SIG-M5 (cell line): ENCODE measurements at regions not wholly inside any gene's neighbourhood (a gene's known extent, or its start where the extent isn't known, plus 50 kb on each side); places are given as distances from the start of the nearest gene placed in this dataset.

Source experiments
- DNase-seq: peaks from one replicate; lab custom pipeline; 2025; lab: John Stamatoyannopoulos, UW

DNA sequence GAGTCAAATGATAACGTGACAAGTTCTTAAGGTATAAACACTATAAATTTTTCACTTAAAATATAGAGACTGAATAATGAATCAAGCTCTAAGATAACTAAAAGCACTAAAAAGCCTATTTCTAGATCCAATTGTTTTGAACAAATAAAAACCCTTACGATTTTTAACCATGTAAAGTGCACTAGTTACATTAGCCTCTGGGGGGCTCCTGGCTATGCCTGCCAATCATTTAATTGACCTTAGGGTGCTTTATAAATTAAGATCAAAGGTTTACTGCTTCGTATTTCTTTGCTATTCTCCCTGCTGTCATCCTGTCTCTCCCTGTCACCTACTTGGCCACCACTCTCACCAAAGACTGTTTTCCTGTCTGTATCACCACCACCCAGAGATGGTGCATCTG is 133.4 kb downstream of the ESM1 start:
- no peak for DNase-seq

DNA sequence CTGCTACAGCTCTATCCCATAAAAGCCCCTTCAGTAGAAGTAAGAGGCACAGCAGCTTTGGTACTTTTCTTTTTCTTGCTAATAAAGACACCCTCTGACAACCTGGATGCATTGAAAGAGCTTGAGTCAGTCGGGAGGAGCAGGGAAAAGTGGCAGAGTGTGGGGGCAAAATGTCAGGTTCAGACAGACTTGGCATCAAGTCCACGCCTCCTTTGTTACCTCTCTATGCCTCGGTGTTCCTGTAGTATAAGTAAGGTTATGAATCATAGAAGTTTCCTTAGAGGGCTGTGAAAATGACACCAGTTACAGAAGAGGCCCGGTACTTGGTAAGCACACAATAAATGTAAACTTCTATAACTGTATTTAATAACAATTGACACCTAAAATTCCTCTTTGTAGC is 133.9 kb downstream of the ESM1 start:
- DNase-seq, result no peak

DNA sequence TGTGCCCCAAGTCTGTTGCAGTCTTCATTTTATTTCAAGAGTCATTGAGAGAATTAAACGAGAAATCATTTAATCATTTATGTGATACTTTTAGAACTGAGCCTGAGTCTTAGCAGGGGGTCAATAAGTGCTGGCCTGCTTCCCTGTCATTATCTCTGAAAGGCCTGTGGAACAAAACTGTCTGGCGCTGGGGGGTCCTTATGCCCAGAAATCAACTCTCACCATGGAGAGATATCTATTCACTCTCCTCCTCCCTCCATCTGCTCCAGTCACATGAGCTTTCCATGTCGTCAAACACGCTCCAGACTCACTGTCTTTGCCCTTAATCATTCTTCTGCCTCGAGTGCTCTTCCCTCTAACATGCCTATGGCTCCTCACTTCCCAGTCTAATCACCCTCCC is 136.8 kb downstream of the ESM1 start:
- no peak for DNase-seq

DNA sequence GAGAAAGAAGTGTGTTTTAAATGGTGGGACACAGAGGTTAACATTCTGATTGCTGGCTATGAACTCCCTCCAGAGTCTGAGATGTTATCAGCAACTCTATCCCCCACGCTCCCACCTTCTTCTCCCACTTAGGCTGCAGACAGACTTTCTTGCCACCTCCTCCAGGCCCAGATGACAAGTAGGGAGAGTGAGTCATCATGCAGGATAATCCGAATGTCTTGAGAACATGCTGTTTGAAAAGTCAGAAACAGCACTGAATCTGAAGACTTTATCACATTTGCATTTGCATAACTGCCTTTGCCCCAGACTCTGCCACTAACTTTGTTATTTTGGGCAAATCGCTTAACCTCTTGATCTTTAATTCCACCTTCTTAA is 139.8 kb downstream of the ESM1 start:
- DNase-seq, result no peak

DNA sequence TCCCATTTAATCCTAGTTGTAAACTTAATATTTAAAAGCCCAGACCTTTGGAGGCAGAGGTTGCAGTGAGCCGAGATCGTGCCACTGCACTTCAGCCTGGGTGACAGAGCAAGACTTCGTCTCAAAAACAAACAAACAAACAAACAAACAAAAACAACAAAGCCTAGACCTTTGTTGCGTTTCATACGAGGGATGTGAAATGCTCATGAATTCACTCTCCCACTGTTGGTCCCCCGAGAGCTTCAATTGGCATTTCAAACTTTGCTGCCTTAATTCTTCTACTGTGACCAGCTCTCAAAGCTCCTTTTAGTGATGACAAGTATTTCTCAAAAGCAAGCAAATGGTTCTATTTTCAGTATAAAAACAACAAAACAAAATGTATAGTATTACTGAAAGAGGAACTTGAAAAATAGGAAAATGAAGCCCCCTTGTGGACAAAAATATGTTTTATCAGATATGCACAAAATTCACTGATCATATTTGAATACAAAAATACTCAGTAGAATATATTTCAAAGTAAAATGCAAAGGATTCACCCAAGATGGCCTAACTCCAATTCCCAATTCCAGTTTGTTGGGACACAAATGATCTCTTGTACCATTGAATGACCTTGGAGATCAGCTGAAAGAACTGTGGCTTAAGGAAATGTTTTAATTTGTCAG is 140.4 kb downstream of the ESM1 start:
- no peak for DNase-seq

DNA sequence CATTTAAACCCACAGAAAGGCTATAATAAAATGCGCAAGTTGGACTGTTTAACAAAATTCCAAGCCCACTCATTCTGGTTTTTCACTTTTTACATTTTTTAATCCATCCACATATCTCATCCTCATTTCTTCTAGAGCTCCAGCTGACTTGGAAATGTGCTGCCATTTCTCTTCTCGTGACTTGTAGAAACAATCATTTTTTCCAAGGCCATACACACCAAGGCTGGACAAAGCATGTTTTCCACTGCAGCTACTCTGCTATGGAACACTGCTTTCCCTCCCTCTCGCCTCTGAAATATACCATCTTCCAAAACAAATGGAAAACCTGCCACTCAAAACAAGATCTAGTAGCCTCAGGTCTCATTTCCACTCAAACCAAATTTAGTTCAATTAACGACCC is 141.1 kb downstream of the ESM1 start:
- no peak for DNase-seq

DNA sequence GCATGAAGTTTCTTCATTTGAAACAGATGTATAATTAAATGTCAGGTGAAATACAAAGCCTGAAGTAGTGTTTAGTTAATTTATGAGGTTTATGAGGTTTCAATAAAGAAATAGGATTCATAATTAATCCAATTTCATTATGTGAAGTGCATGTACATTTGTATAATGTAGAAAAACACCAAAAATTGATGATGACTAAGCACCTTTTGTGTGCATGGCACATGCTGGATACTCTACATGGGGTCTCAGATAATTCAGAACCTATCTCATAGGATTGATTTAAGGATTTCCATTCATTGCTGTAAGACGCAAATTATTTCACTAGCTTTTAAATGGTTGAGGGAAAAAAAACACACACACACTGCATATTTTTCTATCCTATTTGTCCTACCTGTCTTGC is 143.9 kb downstream of the ESM1 start:
- no peak for DNase-seq

DNA sequence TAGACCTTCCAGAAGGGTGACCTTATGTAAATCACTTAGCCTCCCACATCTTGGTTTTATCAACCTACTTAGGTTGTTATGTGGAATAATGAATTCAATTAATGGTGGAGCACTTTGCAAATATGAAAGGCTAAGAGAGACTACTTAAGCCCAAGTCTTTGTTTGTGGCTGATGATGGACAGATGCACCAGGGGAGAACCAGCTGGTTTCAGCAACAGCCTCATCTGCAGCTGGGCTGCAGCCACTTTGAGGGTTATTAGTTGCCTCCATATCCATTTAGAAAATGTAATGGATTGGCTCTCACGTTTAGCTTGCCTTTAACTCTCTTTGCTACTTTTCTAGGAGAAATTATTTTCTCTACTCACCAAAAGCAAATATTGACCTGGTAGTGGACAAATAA is 146.6 kb downstream of the ESM1 start:
- no peak for DNase-seq

DNA sequence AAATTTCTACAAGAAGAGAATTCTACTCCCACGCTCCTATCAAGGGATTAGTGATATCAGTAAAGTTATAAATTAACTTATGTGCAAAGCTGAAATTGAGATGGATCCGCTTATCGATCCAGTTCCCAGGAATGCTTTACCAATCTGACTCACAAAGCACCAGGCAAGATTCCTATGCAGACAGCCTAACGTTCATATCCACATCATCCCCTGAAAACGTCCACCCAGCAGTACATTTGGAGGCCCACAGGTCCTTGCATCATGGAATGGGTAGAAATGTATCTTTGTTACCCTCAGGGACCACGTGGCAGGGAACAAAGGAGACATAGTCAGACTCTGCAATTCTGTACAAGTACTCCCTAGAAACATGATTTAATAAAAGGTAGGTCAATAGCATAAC is 147.4 kb downstream of the ESM1 start:
- DNase-seq, result no peak

DNA sequence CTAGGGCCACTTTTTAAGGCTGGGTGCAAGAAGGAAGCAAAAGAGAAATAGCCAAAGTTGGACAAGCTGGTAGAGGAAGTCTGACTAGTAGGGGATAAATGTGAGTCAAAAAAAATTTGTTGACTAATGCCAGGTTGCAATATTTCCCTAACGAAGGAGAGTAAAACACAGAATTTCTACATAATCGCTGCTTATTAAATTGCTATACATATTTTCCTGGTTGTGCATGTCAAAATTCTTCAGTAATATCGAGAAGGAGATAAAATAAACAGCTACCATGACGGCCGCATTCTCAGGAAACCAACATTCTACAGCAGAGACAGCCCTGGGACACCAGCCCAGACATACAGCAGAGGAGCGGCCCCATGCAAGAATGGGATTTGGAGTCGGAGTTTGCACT is 148.3 kb downstream of the ESM1 start:
- DNase-seq, result no peak

DNA sequence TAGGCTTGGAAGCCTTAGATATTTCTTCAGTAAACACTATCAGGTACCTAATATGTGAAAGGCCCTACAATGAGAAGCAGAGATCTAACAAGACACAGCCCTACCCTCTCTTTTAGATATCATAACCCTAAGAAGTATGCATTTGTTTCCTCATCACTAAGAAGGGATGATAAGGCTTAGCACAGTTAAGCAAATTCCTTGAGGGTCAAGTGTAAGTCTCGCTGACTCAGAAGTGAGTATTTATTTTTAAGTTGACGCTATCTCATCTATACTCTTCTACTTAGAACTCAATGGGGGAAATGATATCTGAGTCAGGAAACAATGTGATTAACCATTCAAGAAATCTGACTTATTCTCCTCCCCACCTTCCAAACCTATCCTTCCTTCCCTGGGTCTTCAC is 149.7 kb downstream of the ESM1 start:
- DNase-seq, result no peak

DNA sequence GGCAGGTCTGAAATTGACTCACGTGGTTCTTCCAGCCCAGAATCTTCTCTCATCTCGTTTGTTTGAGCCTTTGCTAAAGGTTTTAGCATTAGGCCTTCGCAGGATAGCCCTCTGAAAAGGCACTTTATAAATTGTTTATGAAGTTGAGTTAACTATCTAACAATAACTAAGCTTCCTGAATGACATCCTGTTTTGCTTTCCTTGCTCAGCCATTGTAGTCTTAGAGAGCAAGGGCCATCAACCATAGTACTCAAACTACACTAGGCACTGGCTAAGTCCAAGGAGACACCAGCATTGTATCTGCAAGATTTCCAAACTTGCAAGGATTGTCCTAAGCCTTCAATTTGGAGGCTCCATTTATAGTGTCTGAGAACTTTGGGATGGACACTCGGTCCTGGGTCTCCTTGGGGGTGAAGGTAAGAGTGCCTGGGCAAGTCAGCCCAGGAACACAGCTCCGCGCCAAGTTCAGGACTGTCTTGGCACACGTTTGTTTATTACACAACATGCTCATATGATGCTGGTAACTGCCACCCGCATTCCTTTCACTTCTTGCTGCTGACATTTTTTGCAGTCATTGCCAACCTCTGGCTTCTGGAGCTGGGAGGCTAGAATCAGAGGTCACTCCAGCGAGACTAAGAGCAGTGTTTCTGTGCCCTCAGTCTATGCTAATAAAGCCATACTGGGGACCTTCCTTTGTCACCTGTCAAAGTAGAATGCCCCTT is 151.1 kb downstream of the ESM1 start:
- DNase-seq, result no peak

DNA sequence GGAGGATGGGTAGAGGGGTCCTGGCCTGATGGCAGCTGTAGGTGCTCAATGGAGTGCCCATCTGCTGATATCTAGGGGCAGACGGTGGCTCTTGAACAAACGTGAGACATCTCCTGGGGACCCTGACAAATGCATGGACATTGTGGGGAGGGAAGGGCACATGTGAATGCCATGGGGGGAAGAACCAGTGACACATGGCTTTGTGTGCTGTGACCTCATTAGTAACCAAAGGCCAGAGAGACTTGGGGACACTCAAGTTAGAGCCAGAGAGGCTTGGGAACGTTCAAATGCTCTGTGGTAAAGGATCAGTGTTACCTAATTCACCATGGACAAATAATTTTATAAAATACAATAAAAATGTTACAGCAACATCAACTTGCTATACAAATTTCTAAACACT is 151.8 kb downstream of the ESM1 start:
- DNase-seq, result no peak

DNA sequence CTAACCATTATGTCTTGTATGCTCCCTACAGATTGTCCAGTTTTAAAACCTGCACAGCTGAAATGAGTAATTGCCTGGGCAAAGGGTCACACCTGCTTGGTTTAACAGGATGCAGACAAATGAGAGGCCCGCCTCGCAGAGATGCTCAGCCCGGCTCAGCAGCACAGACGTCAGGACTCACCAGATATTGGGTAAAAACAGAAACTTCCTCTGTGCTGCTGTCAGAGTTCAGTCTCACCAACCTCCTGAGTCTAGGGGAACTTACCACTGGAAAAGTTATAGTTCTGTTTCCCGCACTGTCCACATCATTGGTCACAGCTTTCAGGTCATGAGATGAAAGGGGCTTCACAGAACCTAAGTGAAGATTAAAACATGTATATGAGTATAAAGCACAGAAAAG is 152.5 kb downstream of the ESM1 start:
- no peak for DNase-seq

DNA sequence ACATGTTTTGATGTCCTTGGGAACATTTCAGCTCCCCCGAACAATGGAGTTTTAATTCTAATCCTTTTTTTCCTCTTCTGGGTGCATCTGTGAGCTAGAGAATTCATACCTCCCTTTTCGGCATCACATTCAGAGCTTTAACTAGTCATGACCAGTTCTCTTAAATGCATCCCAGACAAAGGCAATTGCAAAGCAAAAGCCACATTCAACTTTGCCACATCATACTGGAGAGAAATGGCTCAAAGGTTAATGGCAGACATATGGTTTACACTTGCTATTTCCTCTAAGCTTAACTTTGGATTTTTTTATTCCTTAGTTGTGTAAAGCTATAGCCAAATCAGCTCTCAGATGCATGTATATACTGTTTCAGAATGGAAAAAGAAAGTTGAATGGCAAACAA is 153.3 kb downstream of the ESM1 start:
- no peak for DNase-seq

DNA sequence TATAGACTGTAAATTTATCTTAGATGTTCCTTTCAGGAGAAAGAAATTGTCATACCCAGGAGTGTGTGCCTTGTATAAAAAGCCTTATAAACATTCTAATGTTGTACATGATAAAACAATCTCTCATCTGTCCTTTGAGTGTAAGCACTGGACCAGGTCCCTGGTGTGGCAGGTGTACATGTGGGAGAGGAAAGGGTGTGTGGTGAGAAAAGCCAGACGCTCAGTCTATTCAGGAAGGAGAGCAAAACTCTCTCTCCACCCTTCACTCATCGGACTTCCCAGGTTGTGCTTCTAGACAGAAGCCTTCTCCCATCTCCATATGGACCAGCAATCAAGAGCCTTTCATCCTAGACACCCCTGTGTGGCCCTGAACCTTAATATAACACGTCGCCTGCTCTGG is 154.2 kb downstream of the ESM1 start:
- DNase-seq, result no peak

DNA sequence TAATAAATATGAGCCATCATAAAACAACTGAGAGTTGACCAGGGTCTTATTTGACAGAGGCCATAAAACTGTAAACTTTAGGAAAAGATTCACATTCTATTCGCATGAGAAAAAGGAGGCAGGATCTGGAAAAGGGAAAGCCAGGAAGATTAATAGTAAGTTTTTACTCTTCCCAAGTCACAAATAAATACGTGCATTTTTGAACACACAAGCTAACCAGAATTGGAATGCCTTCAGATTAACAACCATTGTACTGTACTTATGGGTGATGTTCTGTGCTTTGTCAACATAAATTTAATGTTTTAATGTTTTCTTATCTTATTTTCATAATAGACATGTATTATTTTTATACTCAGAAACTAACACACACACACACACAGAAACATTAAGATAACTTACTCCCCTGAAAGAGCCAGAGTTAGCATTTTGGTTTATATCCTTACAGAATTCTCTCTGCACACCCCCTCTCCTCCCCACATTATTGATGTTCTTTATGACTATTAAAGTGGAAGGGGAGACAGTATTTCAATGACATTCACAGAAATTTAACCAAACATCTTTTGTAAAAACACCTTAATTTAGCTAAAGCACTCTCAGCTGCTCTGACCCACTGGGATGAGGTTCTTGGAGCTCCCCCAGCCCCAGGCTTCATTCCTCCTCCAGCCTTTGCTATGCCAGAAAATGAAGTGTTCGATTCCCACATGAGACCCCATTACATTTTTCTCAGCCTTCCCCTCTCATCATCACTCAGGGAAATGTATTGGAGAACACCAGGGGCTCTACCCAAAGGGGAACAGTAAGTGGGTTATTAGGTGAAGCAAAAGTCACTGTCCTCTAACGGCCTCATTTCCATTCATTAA is 155.5 kb downstream of the ESM1 start:
- DNase-seq, result no peak

DNA sequence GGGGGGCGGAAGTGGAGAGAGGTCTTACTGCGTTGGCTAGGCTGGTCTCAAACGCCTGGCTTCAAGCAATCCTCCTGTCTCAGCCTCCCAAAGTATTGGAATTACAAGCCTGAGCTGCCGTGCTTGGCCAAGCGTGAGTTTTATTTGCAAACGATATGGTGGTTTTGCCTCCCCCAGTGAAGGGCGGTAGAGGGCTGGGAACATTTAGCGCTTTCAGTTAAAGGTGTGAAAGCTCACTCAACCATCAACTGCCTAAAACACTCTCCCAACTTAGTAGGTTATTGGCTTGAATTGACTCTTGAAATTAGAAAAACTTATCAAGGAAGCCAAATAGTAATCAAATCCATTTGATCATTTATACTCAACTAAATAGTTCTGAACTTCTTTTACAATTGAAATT is 156.3 kb downstream of the ESM1 start:
- no peak for DNase-seq

DNA sequence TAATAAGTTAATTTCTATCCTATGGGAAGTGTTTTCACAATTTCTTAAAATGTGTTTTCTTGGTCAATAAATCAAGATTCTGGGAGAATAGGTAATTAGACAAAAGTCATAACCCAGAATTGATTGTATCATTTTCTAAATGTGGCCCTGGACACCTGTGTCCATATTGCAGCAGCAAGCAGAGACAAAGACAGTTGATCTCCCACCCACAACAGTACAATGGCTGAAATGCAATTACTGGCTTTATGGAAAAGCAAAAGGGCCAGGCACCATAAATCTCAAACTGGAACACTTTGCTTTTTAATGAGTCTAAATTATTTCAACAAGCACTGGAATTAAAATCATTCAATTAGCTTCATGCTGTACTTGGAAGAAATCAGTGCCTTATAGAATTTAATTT is 157.2 kb downstream of the ESM1 start:
- no peak for DNase-seq

DNA sequence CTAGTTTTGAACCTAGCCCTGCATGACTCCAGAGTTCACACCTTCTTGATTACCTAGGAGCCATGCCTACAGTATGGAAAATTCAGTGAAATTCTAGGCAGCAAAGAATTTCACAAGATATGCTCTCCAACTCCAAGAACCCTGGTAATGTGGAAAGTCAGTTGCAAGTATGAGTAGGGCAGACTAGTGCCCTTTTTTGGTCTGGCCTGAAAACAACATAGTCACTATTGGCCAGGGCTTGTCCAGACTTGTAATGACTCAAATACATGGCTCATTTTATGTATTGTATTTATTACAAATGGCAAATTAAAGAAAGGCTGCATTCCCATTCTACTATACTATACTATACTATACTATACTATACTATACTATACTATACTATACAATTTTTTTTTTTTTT is 160.4 kb downstream of the ESM1 start:
- DNase-seq, result no peak

DNA sequence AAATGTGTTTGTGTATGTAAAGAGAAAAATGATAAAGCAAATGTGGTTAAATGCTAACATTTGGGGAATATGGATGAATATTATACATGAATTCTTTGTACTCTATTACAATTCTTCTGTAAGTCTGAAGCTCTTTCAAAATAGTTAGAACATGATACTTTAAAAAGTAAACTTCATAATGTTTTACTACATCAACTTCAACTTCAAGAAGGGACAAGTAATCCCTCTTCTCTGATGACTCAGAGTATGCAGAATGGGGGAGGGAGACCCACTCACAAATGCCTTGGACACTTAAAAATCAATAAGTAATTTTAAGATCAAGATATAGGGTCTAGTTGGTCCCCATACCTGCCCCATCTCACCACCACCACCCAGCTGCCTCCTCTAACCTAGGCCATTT is 162.4 kb downstream of the ESM1 start:
- DNase-seq, result no peak

DNA sequence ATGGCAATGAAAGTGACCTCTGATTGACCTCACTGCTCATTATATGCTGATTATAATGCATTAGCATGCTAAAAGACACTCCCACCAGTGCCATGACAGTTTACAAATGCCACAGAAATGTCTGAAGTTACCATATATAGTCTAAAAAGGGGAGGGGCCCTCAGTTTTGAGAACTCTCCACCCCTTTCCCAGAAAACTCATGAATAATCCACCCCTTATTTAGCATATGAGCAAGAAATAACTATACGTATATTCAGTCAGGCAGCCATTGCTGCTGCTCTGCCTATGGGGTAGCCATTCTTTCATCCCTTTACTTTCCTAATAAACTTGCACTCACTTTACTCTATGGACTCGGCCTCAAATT is 163.1 kb downstream of the ESM1 start:
- DNase-seq, result no peak
